ENCODE measurements at regions not wholly inside any gene's neighbourhood (a gene's known extent, or its start where the extent isn't known, plus 50 kb on each side); places are given as distances from the start of the nearest gene placed in this dataset.

- TF ChIP-seq CTCF (conservative IDR thresholded peaks at IDR 0.05; ENCODE audit: low read depth, low read length) (no peak), EZH2 (IDR thresholded peaks at IDR 0.05; ENCODE audit: borderline replicate concordance, low read depth, low read length, poor library complexity, severe bottlenecking) (no peak)
Observed at GRCh38 chr2:74051504-74051903, 66.8 kb downstream of the TET3 start.

Measured in A673 (cell line).